Gastroesophageal sphincter (tissue), 4 donors: ENCODE measurements at regions not wholly inside any gene's neighbourhood (a gene's known extent, or its start where the extent isn't known, plus 50 kb on each side); places are given as distances from the start of the nearest gene placed in this dataset.

Source experiments
- ATAC-seq: fragments of 150-250 bp; one replicate; pipeline ENCODE4 v1.9.1; 2016; ENCODE audit warnings: mild to moderate bottlenecking, moderate library complexity
- H3K27ac ChIP-seq, 4 donors: fragments of 200-600 bp; sonication (generic) in 3 of 4; 1 replicate in 3 of 4; 2 replicates in 1 of 4; pipeline ENCODE4 v1.5.1; 2016 to 2019
- H3K27me3 ChIP-seq: fragments of 200-600 bp; sonication (generic); one replicate; pipeline ENCODE4 v1.5.1; 2019
- H3K36me3 ChIP-seq, 2 donors: fragments of 200-600 bp; sonication (generic); one replicate each; pipeline ENCODE4 v1.5.1; 2019; ENCODE audit warnings: control low read depth in 1 of 2
- H3K4me1 ChIP-seq, 3 donors: fragments of 200-600 bp; sonication (generic); 1 replicate in 2 of 3; 2 replicates in 1 of 3; pipeline ENCODE4 v1.5.1; 2016 to 2019; ENCODE audit warnings: control low read depth in 2 of 3
- H3K4me3 ChIP-seq, 2 donors: fragments of 200-600 bp; sonication (generic); one replicate each; pipeline ENCODE4 v1.5.1; 2019; ENCODE audit warnings: mild to moderate bottlenecking in 1 of 2, moderate library complexity in 1 of 2
- H3K9me3 ChIP-seq, 3 donors: fragments of 200-600 bp; sonication (generic); one replicate each; pipeline ENCODE4 v1.5.1; 2017 to 2019; ENCODE audit warnings: control low read depth in 2 of 3
- CTCF ChIP-seq, 4 experiments: fragments of 200-600 bp in 2 of 4; fragments of 450-650 bp in 2 of 4; sonication (generic) in 1 of 4; IDR thresholded peaks; one replicate each; pipeline ENCODE4 v1.5.1; 2017 to 2019; ENCODE audit warnings: antibody characterized with exemption in 4 of 4, mild to moderate bottlenecking in 2 of 4, moderate library complexity in 2 of 4
- EP300 ChIP-seq: sonication (generic); formaldehyde crosslinking; IDR thresholded peaks from one replicate; pipeline ENCODE4 v1.6.1; 2017; ENCODE audit warnings: antibody characterized with exemption, mild to moderate bottlenecking
- POLR2A ChIP-seq, 2 donors: fragments of 450-650 bp; IDR thresholded peaks; one replicate each; pipeline ENCODE4 v1.6.1; 2017; ENCODE audit warnings: antibody characterized with exemption in 2 of 2, mild to moderate bottlenecking in 2 of 2, moderate library complexity in 1 of 2
- POLR2AphosphoS5 ChIP-seq: sonication (generic); formaldehyde crosslinking; IDR thresholded peaks from one replicate; pipeline ENCODE4 v1.6.1; 2017; ENCODE audit warnings: antibody characterized with exemption
- WGBS, 2 donors: methylation state at CpG; one replicate each; pipeline ENCODE4 v1.1.5; 2018; ENCODE audit warnings: low coverage in 1 of 2; 5-methylcytosine and 5-hydroxymethylcytosine counted together

DNA sequence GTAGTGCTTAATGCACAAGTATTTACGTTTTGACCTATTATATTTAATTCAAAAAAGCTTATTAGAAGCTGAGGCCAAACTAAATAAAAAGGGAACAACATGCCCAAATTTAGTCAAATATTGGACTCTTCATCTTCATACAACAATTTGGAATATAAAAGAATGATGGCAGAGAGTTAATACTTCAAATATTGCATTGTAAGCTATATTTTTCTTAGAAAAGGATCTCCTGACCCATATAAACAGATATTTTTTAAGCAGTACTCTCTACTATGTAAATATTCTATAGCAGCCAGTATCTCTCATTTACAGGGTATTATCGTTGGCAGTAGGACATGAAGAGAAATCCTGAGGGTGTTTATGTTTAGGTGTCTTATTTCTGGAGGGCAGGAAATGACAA lies 531.2 kb downstream of the NYAP2 start:
- Histone ChIP-seq H3K27me3 (no peaks in the 10 kb centered on the region), H3K9me3 (no peaks in the 10 kb centered on the region), H3K36me3 (no peaks in the 10 kb centered on the region), H3K4me3 (no peak overlapping the region), H3K27ac (no peak overlapping the region), H3K4me1 (peaks cover 0 to 7% (median 0%) of the 10 kb centered on the region in 3 donors)
- WGBS, 2 donors = 34 to 38% methylated on average over 2 of the region's 2 CpGs
- no peak for TF ChIP-seq POLR2A (IDR thresholded peaks at IDR 0.05)
- TF ChIP-seq CTCF (IDR thresholded peaks at IDR 0.05) = no peak
- TF ChIP-seq EP300 = no peak
- TF ChIP-seq POLR2AphosphoS5 = no peak
- ATAC-seq = no peak

GRCh38 chr2:225920621-225921220 lies 521.2 kb downstream of the NYAP2 start:
- Histone ChIP-seq H3K4me1 (peaks cover 0 to 17% (median 0%) of the 10 kb centered on the region in 3 donors), H3K27ac (no peak overlapping the region), H3K27me3 (no peaks in the 10 kb centered on the region), H3K36me3 (no peaks in the 10 kb centered on the region), H3K4me3 (no peak overlapping the region), H3K9me3 (peaks cover 0 to 13% (median 0%) of the 10 kb centered on the region in 3 donors)
- TF ChIP-seq POLR2A (IDR thresholded peaks at IDR 0.05) = no peak
- TF ChIP-seq CTCF (IDR thresholded peaks at IDR 0.05) = no peak
- no peak for TF ChIP-seq EP300
- no peak for TF ChIP-seq POLR2AphosphoS5
- ATAC-seq = no peak
- 66 to 79% methylated on average over 6 of the region's 6 CpGs for WGBS, 2 donors

DNA sequence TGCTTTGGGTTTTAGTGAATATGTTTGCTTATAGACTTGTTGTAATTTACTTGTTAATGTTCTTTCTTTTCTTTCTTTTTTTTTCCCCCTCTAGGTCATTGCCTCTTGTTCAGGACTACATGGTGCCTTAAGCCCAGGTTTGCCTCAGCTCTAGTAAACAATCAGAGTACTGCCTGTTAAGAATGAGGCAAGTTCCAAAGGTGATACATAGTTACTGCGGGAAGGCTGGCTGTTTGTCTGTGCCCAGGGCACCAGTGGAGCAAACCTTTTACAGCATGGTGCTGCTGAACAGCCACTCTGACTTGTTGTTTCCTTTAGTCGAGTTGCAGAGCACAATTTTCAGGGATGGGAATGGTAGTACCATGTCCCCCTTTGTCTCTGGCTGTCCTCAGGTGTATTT lies 517.2 kb downstream of the NYAP2 start:
- Histone ChIP-seq H3K4me1 (no peaks in the 10 kb centered on the region), H3K9me3 (peaks cover 0 to 16% (median 0%) of the 10 kb centered on the region in 3 donors), H3K4me3 (no peak overlapping the region), H3K36me3 (no peaks in the 10 kb centered on the region), H3K27me3 (no peaks in the 10 kb centered on the region), H3K27ac (no peak overlapping the region)
- whole genome bisulfite sequencing, 2 donors = 71% methylated on average over 2 of the region's 2 CpGs; no CpG with 5 or more reads in 1 of the 2 donors
- no peak for ATAC-seq
- TF ChIP-seq EP300 (no peak), CTCF (IDR thresholded peaks at IDR 0.05) (no peak), POLR2A (IDR thresholded peaks at IDR 0.05) (no peak), POLR2AphosphoS5 (no peak)

- Histone ChIP-seq H3K27me3 (no peaks in the 10 kb centered on the region), H3K36me3 (no peaks in the 10 kb centered on the region), H3K27ac (no peak overlapping the region), H3K9me3 (peaks cover 0 to 6% (median 0%) of the 10 kb centered on the region in 3 donors), H3K4me3 (no peak overlapping the region), H3K4me1 (no peaks in the 10 kb centered on the region)
- WGBS, 2 donors = 87 to 92% methylated on average over 2 to 6 of the region's 6 CpGs
- TF ChIP-seq POLR2AphosphoS5 (no peak), EP300 (no peak), POLR2A (IDR thresholded peaks at IDR 0.05) (no peak), CTCF (IDR thresholded peaks at IDR 0.05) (no peak)
- ATAC-seq = no peak
Observed at GRCh38 chr2:225911019-225911418, 511.5 kb downstream of the NYAP2 start.

DNA sequence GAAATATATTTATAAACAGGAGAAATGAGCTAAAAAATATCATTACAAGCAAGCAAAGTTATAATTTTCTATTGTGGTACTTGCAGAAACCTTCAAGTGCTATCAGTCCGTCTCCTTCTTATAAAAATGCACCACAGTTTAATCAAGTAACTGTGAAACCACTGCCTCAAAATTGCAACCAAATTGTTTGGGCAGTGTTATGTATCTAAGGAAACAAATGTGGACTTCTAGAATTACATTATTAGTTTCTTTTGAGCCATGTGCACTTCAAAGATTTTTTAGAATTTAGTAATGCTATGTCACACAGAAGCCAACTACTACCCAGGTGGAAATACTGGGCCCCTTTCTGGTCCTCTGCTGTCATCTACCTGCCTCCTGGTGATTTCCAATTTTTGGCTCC lies 495.6 kb downstream of the NYAP2 start:
- H3K36me3 ChIP-seq = no peaks in the 10 kb centered on the region
- no peak overlapping the region for H3K4me3 ChIP-seq
- WGBS, 2 donors = 0 to 29% methylated on average over 1 of the region's 1 CpG
- H3K4me1 ChIP-seq = peaks cover 3 to 18% (median 9%) of the 10 kb centered on the region in 3 donors
- H3K27me3 ChIP-seq = no peaks in the 10 kb centered on the region
- no peaks in the 10 kb centered on the region for H3K9me3 ChIP-seq
- no peak overlapping the region for H3K27ac ChIP-seq
- TF ChIP-seq CTCF (IDR thresholded peaks at IDR 0.05) = no peak
- no peak for TF ChIP-seq POLR2A (IDR thresholded peaks at IDR 0.05)
- ATAC-seq = no peak
